Natural killer cell (primary cell): ENCODE measurements at regions not wholly inside any gene's neighbourhood (a gene's known extent, or its start where the extent isn't known, plus 50 kb on each side); places are given as distances from the start of the nearest gene placed in this dataset.
"Not testable (repeated sequence)": the region's sequence is repeated elsewhere in the genome, so short reads cannot be mapped to it uniquely, and the experiment has no call there.

Source experiments
- ATAC-seq, 3 donors: fragments of 150-1000 bp in 2 of 3; fragments of 200-7000 bp in 1 of 3; cut with Tn5 transposase; 1 replicate in 1 of 3; 2 replicates in 2 of 3; pipeline ENCODE4 v1.10.0; 2021; ENCODE audit warnings: mild to moderate bottlenecking in 2 of 3, moderate library complexity in 2 of 3
- DNase-seq, 2 donors: peaks; one replicate each; pipeline versions ENCODE4 v3.0.0 to v3.0.0-alpha.2; 2013 to 2021; ENCODE audit warnings: mixed read lengths in 1 of 2
- H3K27ac ChIP-seq: one replicate; pipeline ENCODE4 v1.5.1; 2013; ENCODE audit warnings: mild to moderate bottlenecking, low read length
- H3K27me3 ChIP-seq: one replicate; pipeline ENCODE4 v1.6.1; 2013; ENCODE audit warnings: low read length; ENCODE audit not compliant: control insufficient read depth, insufficient read depth
- H3K36me3 ChIP-seq: one replicate; pipeline ENCODE4 v1.6.1; 2013; ENCODE audit warnings: low read length; ENCODE audit not compliant: control insufficient read depth, insufficient read depth
- H3K4me1 ChIP-seq: one replicate; pipeline ENCODE4 v1.6.1; 2013; ENCODE audit warnings: low read length; ENCODE audit not compliant: control insufficient read depth, insufficient read depth
- H3K4me3 ChIP-seq: one replicate; pipeline ENCODE4 v1.5.1; 2013; ENCODE audit warnings: low read length
- H3K9me3 ChIP-seq: one replicate; pipeline ENCODE4 v1.6.1; 2013; ENCODE audit warnings: low read length; ENCODE audit not compliant: control insufficient read depth, insufficient read depth
- H3K27ac Mint-ChIP-seq, 2 donors: one replicate each; pipeline ENCODE4 v1.8.0; 2022; ENCODE audit warnings: mild to moderate bottlenecking in 2 of 2, mixed read lengths in 2 of 2, moderate library complexity in 1 of 2
- H3K27me3 Mint-ChIP-seq, 2 donors: one replicate each; pipeline ENCODE4 v1.8.0; 2022; ENCODE audit warnings: low read depth in 2 of 2, mixed read lengths in 2 of 2
- H3K36me3 Mint-ChIP-seq: one replicate; pipeline ENCODE4 v1.8.0; 2022; ENCODE audit warnings: mixed read lengths
- H3K4me1 Mint-ChIP-seq, 2 donors: one replicate each; pipeline ENCODE4 v1.8.0; 2022; ENCODE audit warnings: mixed read lengths in 2 of 2
- H3K4me3 Mint-ChIP-seq: one replicate; pipeline ENCODE4 v1.8.0; 2022; ENCODE audit warnings: mild to moderate bottlenecking, moderate library complexity, mixed read lengths
- H3K9me3 Mint-ChIP-seq, 2 donors: one replicate each; pipeline ENCODE4 v1.8.0; 2022; ENCODE audit warnings: mixed read lengths in 2 of 2
- CTCF ChIP-seq: fragments of 200-600 bp; IDR thresholded peaks from one replicate; pipeline ENCODE4 v1.8.0; 2022; ENCODE audit warnings: antibody characterized with exemption
- WGBS: methylation state at CpG from one replicate; pipeline ENCODE4 v1.1.7; 2013; ENCODE audit warnings: missing lambda C conversion rate; ENCODE audit not compliant: insufficient coverage; 5-methylcytosine and 5-hydroxymethylcytosine counted together
- intact Hi-C: fragments of 100-400 bp; cut with micrococcal nuclease; formaldehyde crosslinking; loops from one replicate; pipeline ENCODE4 v1.14.2; 2022

- Histone ChIP-seq H3K4me3 (no peak overlapping the region), H3K27me3 (no peaks in the 10 kb centered on the region), H3K4me1 (no peaks in the 10 kb centered on the region), H3K9me3 (peaks cover 4% of the 10 kb centered on the region), H3K27ac (no peak overlapping the region), H3K36me3 (no peaks in the 10 kb centered on the region)
- 59% methylated on average over 3 of the region's 3 CpGs for WGBS
- intact Hi-C loops, result no loop called here
- Mint-ChIP-seq H3K4me1 (no peaks in the 10 kb centered on the region), H3K4me3 (no peak overlapping the region), H3K36me3 (no peaks in the 10 kb centered on the region), H3K27me3 (no peaks in the 10 kb centered on the region), H3K9me3 (peaks cover 4 to 10% of the 10 kb centered on the region in 2 donors), H3K27ac (no peak overlapping the region)
- DNase-seq (no peak), ATAC-seq (no peak)
- TF ChIP-seq CTCF, result no peak
Observed at GRCh38 chr4:160514126-160514525, 1411.2 kb downstream of the RAPGEF2 start.

GRCh38 chr4:160523231-160523630 lies 1420.4 kb downstream of the RAPGEF2 start:
- intact Hi-C loops, result no loop called here
- 73% methylated on average over 1 of the region's 1 CpG for WGBS
- no peaks in the 10 kb centered on the region for H3K27me3 Mint-ChIP-seq
- no peak for TF ChIP-seq CTCF
- H3K36me3 Mint-ChIP-seq, result peaks cover 11% of the 10 kb centered on the region
- Histone ChIP-seq H3K4me1 (no peaks in the 10 kb centered on the region), H3K4me3 (no peak overlapping the region), H3K27ac (no peak overlapping the region), H3K36me3 (no peaks in the 10 kb centered on the region), H3K27me3 (no peaks in the 10 kb centered on the region), H3K9me3 (peaks cover 12% of the 10 kb centered on the region)
- H3K27ac Mint-ChIP-seq, result no peak overlapping the region
- DNase-seq (no peak), ATAC-seq (no peak)
- no peaks in the 10 kb centered on the region for H3K4me1 Mint-ChIP-seq
- H3K4me3 Mint-ChIP-seq, result no peak overlapping the region
- peaks cover 8 to 27% of the 10 kb centered on the region in 2 donors for H3K9me3 Mint-ChIP-seq

- no peaks in the 10 kb centered on the region for H3K4me1 Mint-ChIP-seq
- no peaks in the 10 kb centered on the region for H3K27me3 Mint-ChIP-seq
- no peaks in the 10 kb centered on the region for H3K27me3 ChIP-seq
- ATAC-seq (no peak), DNase-seq (no peak)
- H3K4me3 Mint-ChIP-seq, result no peak overlapping the region
- H3K9me3 Mint-ChIP-seq, result peaks cover 2 to 19% of the 10 kb centered on the region in 2 donors
- intact Hi-C loops, result no loop called here
- TF ChIP-seq CTCF, result no peak
- H3K36me3 Mint-ChIP-seq, result no peaks in the 10 kb centered on the region
- no peaks in the 10 kb centered on the region for H3K36me3 ChIP-seq
- WGBS, result 82% methylated on average over 5 of the region's 5 CpGs
- H3K27ac Mint-ChIP-seq, result no peak overlapping the region
- H3K4me1 ChIP-seq, result no peaks in the 10 kb centered on the region
- H3K9me3 ChIP-seq, result no peaks in the 10 kb centered on the region
- no peak overlapping the region for H3K4me3 ChIP-seq
- H3K27ac ChIP-seq, result no peak overlapping the region
Observed at GRCh38 chr4:160537681-160538080, 1434.8 kb downstream of the RAPGEF2 start.

- Histone ChIP-seq H3K9me3 (peaks cover 8% of the 10 kb centered on the region), H3K4me1 (no peaks in the 10 kb centered on the region), H3K36me3 (no peaks in the 10 kb centered on the region), H3K27ac (no peak overlapping the region), H3K27me3 (no peaks in the 10 kb centered on the region), H3K4me3 (no peak overlapping the region)
- Mint-ChIP-seq H3K9me3 (peaks cover 15 to 16% of the 10 kb centered on the region in 2 donors), H3K27me3 (no peaks in the 10 kb centered on the region), H3K4me3 (no peak overlapping the region), H3K4me1 (no peaks in the 10 kb centered on the region), H3K36me3 (no peaks in the 10 kb centered on the region), H3K27ac (no peak overlapping the region)
- 100% methylated on average over 1 of the region's 1 CpG for WGBS
- TF ChIP-seq CTCF, result no peak
- DNase-seq (no peak), ATAC-seq (no peak)
- intact Hi-C loops, result no loop called here
Observed at GRCh38 chr4:160546201-160546600, 1443.3 kb downstream of the RAPGEF2 start.

GRCh38 chr4:160549951-160550519 lies 1447.2 kb downstream of the RAPGEF2 start:
- H3K4me3 ChIP-seq, H3K4me1 Mint-ChIP-seq, H3K9me3 Mint-ChIP-seq, H3K36me3 Mint-ChIP-seq, H3K27ac Mint-ChIP-seq, H3K27me3 ChIP-seq, H3K4me3 Mint-ChIP-seq, H3K4me1 ChIP-seq, H3K27ac ChIP-seq, DNase-seq, intact Hi-C loops, ATAC-seq, H3K27me3 Mint-ChIP-seq, H3K36me3 ChIP-seq, H3K9me3 ChIP-seq: not testable (repeated sequence)
- WGBS, result 93% methylated on average over 32 of the region's 32 CpGs
